Fibroblast of peridontal ligament (primary cell): ENCODE measurements at regions not wholly inside any gene's neighbourhood (a gene's known extent, or its start where the extent isn't known, plus 50 kb on each side); places are given as distances from the start of the nearest gene placed in this dataset.

Experiments used
- DNase-seq: peaks from one replicate; pipeline ENCODE4 v3.0.0-alpha.2; 2010; ENCODE audit errors: extremely low read depth

DNA sequence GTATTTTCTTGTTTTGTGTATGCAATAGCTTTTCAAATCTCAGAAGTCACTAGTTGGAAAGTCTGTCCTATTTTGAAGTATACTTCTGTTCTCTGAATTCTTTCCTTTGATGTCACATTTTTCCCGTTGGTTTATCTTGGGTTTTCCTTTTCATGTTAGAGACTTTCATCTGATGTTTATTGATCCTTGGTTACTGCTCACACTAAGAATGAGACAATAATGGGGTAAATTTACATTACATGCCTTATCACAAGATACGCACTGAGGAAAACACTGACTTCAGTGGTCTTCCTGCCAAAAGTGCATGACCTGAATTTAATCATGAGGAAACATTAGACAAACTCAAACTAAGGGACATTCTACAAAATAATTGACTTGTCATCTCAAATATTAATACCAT, 63.5 kb upstream of the C1GALT1 start:
- no peak for DNase-seq

DNA sequence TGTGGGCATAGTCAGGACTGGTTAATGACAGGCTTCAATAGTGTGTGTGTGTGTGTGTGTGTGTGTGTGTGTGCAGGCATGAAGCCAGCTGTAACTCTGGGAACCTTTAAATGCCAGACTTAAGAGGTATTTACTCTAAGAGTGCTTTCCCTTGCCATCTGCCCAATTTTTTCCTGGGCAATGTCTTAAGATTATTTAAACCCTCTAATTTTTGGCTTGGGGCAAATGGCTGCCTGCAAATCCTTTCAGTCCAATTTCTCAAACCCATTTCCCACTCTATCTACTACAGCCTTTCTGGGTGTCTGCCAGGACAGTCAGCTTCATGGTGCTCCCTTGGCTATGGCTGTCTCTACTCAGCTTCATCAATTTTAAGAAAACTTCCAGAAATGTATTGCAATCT, 62.6 kb upstream of the C1GALT1 start:
- DNase-seq: no peak

DNA sequence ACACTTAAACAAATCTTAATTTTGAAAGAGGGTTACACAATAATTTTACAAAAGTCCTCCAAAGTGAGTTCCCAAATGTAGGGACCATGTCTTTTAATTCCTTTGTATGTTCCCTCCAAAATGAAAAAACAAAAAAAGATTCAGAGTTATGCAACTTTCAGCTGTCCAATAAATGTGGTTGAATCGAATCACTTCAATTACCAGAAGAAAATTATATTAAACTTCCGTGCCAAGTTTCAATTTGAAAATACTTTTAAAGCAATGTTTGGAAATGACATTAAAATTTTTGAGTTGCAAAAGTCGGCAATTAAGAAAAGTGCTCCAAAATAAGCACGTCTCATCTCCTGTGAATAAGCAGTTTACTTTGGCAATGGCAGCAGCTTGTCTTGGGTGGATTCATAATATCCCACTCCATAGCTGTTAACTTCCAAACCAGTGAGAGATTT, 60.3 kb upstream of the C1GALT1 start:
- peak; percentile 74 for DNase-seq

DNA sequence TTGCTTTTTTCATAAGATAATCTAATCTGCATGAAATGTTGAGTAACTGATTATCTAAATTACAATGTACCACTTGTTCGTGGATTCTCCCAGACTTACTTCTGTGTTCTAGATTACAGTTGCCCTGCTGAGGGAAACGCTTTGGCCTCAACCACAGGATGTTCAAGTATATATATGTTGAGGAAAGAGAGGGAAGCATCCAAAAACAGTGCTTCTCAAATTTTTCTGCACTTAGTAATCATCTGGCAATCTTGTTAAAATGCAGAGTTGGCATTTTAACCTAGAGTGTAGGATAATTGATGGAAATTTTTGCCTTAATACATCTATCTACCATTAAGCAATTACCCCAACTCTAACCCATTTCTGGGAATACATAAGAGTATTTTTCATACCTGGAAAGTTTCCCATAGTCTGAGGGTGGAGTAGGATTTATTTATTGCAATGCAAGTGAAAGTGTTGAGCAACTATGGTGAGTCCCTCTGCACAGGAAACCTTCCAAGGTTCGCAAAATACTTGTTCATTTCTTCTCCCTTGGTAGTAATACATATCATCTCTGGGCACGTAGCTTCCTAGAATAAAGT, 59.6 kb upstream of the C1GALT1 start:
- peak; percentile 97 for DNase-seq

DNA sequence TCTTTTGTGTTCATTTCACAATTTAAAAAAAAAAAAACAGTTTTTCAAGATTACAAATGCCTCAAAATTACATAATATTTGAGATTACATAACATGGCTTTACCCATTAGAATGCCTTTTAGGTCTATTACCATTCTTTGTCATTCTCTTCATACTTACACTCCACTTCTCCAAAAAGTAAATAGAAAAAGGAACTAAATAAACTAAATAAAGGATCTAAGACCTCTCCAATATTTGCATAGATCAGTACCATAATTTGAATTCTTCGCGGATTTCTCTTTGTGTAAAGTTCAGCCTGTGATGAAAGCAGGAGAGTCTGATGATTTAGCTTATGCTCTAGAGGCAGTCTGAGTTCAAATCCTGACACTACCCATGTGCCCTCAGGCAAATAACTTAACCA, 56.4 kb upstream of the C1GALT1 start:
- no peak for DNase-seq

DNA sequence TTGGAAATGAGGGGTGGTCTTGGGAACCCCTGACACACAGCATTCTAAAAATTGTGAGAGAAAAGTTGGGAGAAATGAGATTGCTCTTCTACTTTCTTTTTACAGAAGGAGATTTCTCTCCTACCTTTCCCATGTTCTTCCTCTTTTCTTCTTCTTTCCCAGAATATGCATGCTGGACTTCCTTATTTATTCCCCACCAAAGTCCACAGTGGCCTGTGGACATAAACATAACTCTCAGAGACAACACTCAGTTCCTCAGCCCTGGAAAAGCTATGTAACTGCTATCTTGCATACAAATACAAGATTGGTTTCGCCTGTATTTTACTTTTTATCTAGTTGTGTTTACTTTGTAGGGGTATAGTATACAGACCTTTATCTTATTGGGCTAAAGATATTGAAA, 54.6 kb upstream of the C1GALT1 start:
- no peak for DNase-seq

DNA sequence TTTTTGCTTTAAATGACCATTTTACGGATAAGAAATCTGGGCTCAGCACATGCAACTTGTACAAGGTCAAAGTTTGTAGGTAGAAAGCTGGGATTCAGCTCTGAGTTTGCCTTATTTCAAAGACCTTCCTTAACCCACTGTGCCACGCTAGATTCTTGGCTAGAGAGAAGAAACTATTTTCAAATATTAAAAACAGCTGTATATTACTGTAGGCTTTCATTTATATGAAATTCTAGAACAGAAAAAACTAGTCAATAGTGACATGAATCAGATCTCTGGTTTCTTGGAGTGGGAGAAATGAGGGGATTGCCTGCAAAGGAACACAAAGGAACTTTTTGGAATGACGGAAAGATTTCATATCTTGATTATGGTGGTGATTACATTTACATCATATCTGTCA, 53.0 kb upstream of the C1GALT1 start:
- DNase-seq: peak; percentile 64

DNA sequence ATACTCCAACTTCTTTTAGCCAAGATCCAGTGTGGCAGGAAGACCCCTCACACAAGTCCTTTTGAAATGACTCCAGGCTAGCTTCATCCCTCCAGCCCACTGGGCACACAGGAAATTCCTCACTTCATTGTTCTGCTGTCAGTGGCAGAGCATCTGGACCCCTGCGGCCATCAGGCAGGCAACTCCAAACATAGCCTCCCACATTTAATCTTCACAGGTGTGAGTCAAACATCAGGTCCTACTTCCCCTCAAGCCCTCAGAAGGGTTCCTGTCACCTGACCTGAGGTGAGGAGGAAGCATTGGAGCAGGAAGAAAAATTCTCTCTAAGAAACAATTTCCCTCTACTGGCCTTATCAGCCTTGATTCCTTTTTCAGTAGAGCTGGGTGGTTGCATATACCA, 51.1 kb upstream of the C1GALT1 start:
- no peak for DNase-seq
